ENCODE measurements at regions not wholly inside any gene's neighbourhood (a gene's known extent, or its start where the extent isn't known, plus 50 kb on each side); places are given as distances from the start of the nearest gene placed in this dataset.
"Not testable (repeated sequence)": the region's sequence is repeated elsewhere in the genome, so short reads cannot be mapped to it uniquely, and the experiment has no call there.

- no peaks in the 10 kb centered on the region for H3K4me1 ChIP-seq (ENCODE audit: insufficient read depth, low read length)
- H3K27me3 ChIP-seq (ENCODE audit: insufficient read depth, low read length): no peaks in the 10 kb centered on the region
- H3K9me3 ChIP-seq (ENCODE audit: low read length): peaks cover 3% of the 10 kb centered on the region
- H3K4me3 ChIP-seq (ENCODE audit: low read length): no peak overlapping the region
- H2AFZ ChIP-seq (ENCODE audit: low read depth, low read length): no peak overlapping the region
- H3K36me3 ChIP-seq (ENCODE audit: insufficient read depth, low read length): no peaks in the 10 kb centered on the region
Observed at GRCh38 chr22:25397616-25398015, 166.9 kb upstream of the GRK3 start.

GRCh38 chr22:25398591-25399062 is 165.8 kb upstream of the GRK3 start:
- H3K9me3 ChIP-seq (ENCODE audit: low read length); H3K36me3 ChIP-seq (ENCODE audit: insufficient read depth, low read length); H2AFZ ChIP-seq (ENCODE audit: low read depth, low read length); H3K27me3 ChIP-seq (ENCODE audit: insufficient read depth, low read length); H3K4me3 ChIP-seq (ENCODE audit: low read length); H3K4me1 ChIP-seq (ENCODE audit: insufficient read depth, low read length): not testable (repeated sequence)

GRCh38 chr22:25399649-25400151 is 164.8 kb upstream of the GRK3 start:
- no peaks in the 10 kb centered on the region for H3K27me3 ChIP-seq (ENCODE audit: insufficient read depth, low read length)
- H3K36me3 ChIP-seq (ENCODE audit: insufficient read depth, low read length): no peaks in the 10 kb centered on the region
- no peak overlapping the region for H3K4me3 ChIP-seq (ENCODE audit: low read length)
- H3K4me1 ChIP-seq (ENCODE audit: insufficient read depth, low read length): peaks cover 16% of the 10 kb centered on the region
- peaks cover 3% of the 10 kb centered on the region for H3K9me3 ChIP-seq (ENCODE audit: low read length)
- H2AFZ ChIP-seq (ENCODE audit: low read depth, low read length): no peak overlapping the region

GRCh38 chr22:25402160-25402500 is 162.3 kb upstream of the GRK3 start:
- Histone ChIP-seq H2AFZ (ENCODE audit: low read depth, low read length) (no peak overlapping the region), H3K4me3 (ENCODE audit: low read length) (no peak overlapping the region), H3K4me1 (ENCODE audit: insufficient read depth, low read length) (peaks cover 30% of the 10 kb centered on the region), H3K36me3 (ENCODE audit: insufficient read depth, low read length) (no peaks in the 10 kb centered on the region), H3K9me3 (ENCODE audit: low read length) (no peaks in the 10 kb centered on the region), H3K27me3 (ENCODE audit: insufficient read depth, low read length) (no peaks in the 10 kb centered on the region)

GRCh38 chr22:25402501-25403283 is 161.8 kb upstream of the GRK3 start:
- Histone ChIP-seq H3K36me3 (ENCODE audit: insufficient read depth, low read length) (no peaks in the 10 kb centered on the region), H3K4me1 (ENCODE audit: insufficient read depth, low read length) (peaks cover 30% of the 10 kb centered on the region), H3K27me3 (ENCODE audit: insufficient read depth, low read length) (no peaks in the 10 kb centered on the region), H2AFZ (ENCODE audit: low read depth, low read length) (no peak overlapping the region), H3K4me3 (ENCODE audit: low read length) (peak overlapping the region; percentile 46), H3K9me3 (ENCODE audit: low read length) (no peaks in the 10 kb centered on the region)

- Histone ChIP-seq H3K9me3 (ENCODE audit: low read length) (no peaks in the 10 kb centered on the region), H3K4me1 (ENCODE audit: insufficient read depth, low read length) (peaks cover 30% of the 10 kb centered on the region), H2AFZ (ENCODE audit: low read depth, low read length) (peak overlapping the region; percentile 50), H3K4me3 (ENCODE audit: low read length) (peak overlapping the region; percentile 46), H3K27me3 (ENCODE audit: insufficient read depth, low read length) (no peaks in the 10 kb centered on the region), H3K36me3 (ENCODE audit: insufficient read depth, low read length) (no peaks in the 10 kb centered on the region)
Observed at GRCh38 chr22:25403284-25403810, 161.1 kb upstream of the GRK3 start.

- H3K4me1 ChIP-seq (ENCODE audit: insufficient read depth, low read length): peaks cover 30% of the 10 kb centered on the region
- H3K9me3 ChIP-seq (ENCODE audit: low read length): no peaks in the 10 kb centered on the region
- no peaks in the 10 kb centered on the region for H3K36me3 ChIP-seq (ENCODE audit: insufficient read depth, low read length)
- peak overlapping the region; percentile 50 for H2AFZ ChIP-seq (ENCODE audit: low read depth, low read length)
- H3K4me3 ChIP-seq (ENCODE audit: low read length): peak overlapping the region; percentile 46
- H3K27me3 ChIP-seq (ENCODE audit: insufficient read depth, low read length): no peaks in the 10 kb centered on the region
Observed at GRCh38 chr22:25403811-25404471, 160.5 kb upstream of the GRK3 start.

- Histone ChIP-seq H3K9me3 (ENCODE audit: low read length) (no peaks in the 10 kb centered on the region), H3K36me3 (ENCODE audit: insufficient read depth, low read length) (no peaks in the 10 kb centered on the region), H3K4me3 (ENCODE audit: low read length) (peak overlapping the region; percentile 46), H3K27me3 (ENCODE audit: insufficient read depth, low read length) (no peaks in the 10 kb centered on the region), H2AFZ (ENCODE audit: low read depth, low read length) (peak overlapping the region; percentile 62), H3K4me1 (ENCODE audit: insufficient read depth, low read length) (peaks cover 30% of the 10 kb centered on the region)
Observed at GRCh38 chr22:25404556-25404927, 159.9 kb upstream of the GRK3 start.

GRCh38 chr22:25404928-25405816 is 159.3 kb upstream of the GRK3 start:
- H2AFZ ChIP-seq (ENCODE audit: low read depth, low read length): peak overlapping the region; percentile 62
- H3K4me3 ChIP-seq (ENCODE audit: low read length): peak overlapping the region; percentile 46
- no peaks in the 10 kb centered on the region for H3K36me3 ChIP-seq (ENCODE audit: insufficient read depth, low read length)
- no peaks in the 10 kb centered on the region for H3K27me3 ChIP-seq (ENCODE audit: insufficient read depth, low read length)
- H3K9me3 ChIP-seq (ENCODE audit: low read length): no peaks in the 10 kb centered on the region
- H3K4me1 ChIP-seq (ENCODE audit: insufficient read depth, low read length): peaks cover 30% of the 10 kb centered on the region

- no peaks in the 10 kb centered on the region for H3K36me3 ChIP-seq (ENCODE audit: insufficient read depth, low read length)
- peak overlapping the region; percentile 46 for H3K4me3 ChIP-seq (ENCODE audit: low read length)
- H3K27me3 ChIP-seq (ENCODE audit: insufficient read depth, low read length): no peaks in the 10 kb centered on the region
- H3K4me1 ChIP-seq (ENCODE audit: insufficient read depth, low read length): peaks cover 30% of the 10 kb centered on the region
- H3K9me3 ChIP-seq (ENCODE audit: low read length): no peaks in the 10 kb centered on the region
- H2AFZ ChIP-seq (ENCODE audit: low read depth, low read length): no peak overlapping the region
Observed at GRCh38 chr22:25405841-25406509, 158.5 kb upstream of the GRK3 start.

- Histone ChIP-seq H3K4me3 (ENCODE audit: low read length) (no peak overlapping the region), H3K4me1 (ENCODE audit: insufficient read depth, low read length) (peaks cover 30% of the 10 kb centered on the region), H3K36me3 (ENCODE audit: insufficient read depth, low read length) (no peaks in the 10 kb centered on the region), H3K9me3 (ENCODE audit: low read length) (no peaks in the 10 kb centered on the region), H2AFZ (ENCODE audit: low read depth, low read length) (no peak overlapping the region), H3K27me3 (ENCODE audit: insufficient read depth, low read length) (no peaks in the 10 kb centered on the region)
Observed at GRCh38 chr22:25406510-25407210, 157.8 kb upstream of the GRK3 start.
